Neural cell (in vitro differentiated cells): ENCODE measurements at regions not wholly inside any gene's neighbourhood (a gene's known extent, or its start where the extent isn't known, plus 50 kb on each side); places are given as distances from the start of the nearest gene placed in this dataset.

Source experiments
- H2AFZ ChIP-seq: fragments of 200-600, 300-800 bp; sonication (generic), shearing (Covaris generic); 2 replicates; pipeline ENCODE4 v1.6.0; 2014; ENCODE audit warnings: low read depth, mild to moderate bottlenecking, antibody characterized with exemption, low read length, moderate library complexity
- H3F3A ChIP-seq: fragments of 200-600 bp; shearing (Covaris generic); 2 replicates; pipeline ENCODE4 v1.6.1; 2016; ENCODE audit warnings: mild to moderate bottlenecking, moderate library complexity, mixed read lengths, antibody characterized with exemption, low read length; ENCODE audit not compliant: insufficient read depth, poor library complexity, severe bottlenecking
- H3K27ac ChIP-seq: fragments of 200-600, 300-800 bp; sonication (generic), shearing (Covaris generic); 2 replicates; pipeline ENCODE4 v1.5.1; 2014; ENCODE audit warnings: mild to moderate bottlenecking, low read length, moderate library complexity
- H3K27me3 ChIP-seq: fragments of 300-800, 200-600 bp; sonication (generic), shearing (Covaris generic); 2 replicates; pipeline ENCODE4 v1.6.0; 2014; ENCODE audit warnings: mild to moderate bottlenecking, low read depth, low read length, moderate library complexity; ENCODE audit not compliant: insufficient read depth
- H3K36me3 ChIP-seq: fragments of 300-800, 200-600 bp; sonication (generic), shearing (Covaris generic); 2 replicates; pipeline ENCODE4 v1.5.1; 2014; ENCODE audit warnings: mild to moderate bottlenecking, antibody characterized with exemption, low read length, moderate library complexity; ENCODE audit not compliant: insufficient read depth
- H3K4me2 ChIP-seq: fragments of 300-800, 200-600 bp; sonication (generic), shearing (Covaris generic); 2 replicates; pipeline ENCODE4 v1.6.0; 2014; ENCODE audit warnings: mild to moderate bottlenecking, low read length
- H3K4me3 ChIP-seq: fragments of 300-800, 200-600 bp; sonication (generic), shearing (Covaris generic); 2 replicates; pipeline ENCODE4 v1.5.1; 2014; ENCODE audit warnings: mild to moderate bottlenecking, low read length, moderate library complexity
- H3K79me2 ChIP-seq: fragments of 200-600 bp; shearing (Covaris generic); replicated peaks from 2 replicates; pipeline ENCODE4 v1.6.0; 2014; ENCODE audit warnings: mild to moderate bottlenecking, low read length, moderate library complexity; ENCODE audit not compliant: insufficient read depth
- H3K9ac ChIP-seq: fragments of 300-800, 200-600 bp; sonication (generic), shearing (Covaris generic); 2 replicates; pipeline ENCODE4 v1.6.1; 2016; ENCODE audit warnings: mild to moderate bottlenecking, low read length, mixed read lengths
- H3K9me2 ChIP-seq: fragments of 200-600 bp; shearing (Covaris generic); 2 replicates; pipeline ENCODE4 v1.6.1; 2016; ENCODE audit warnings: mild to moderate bottlenecking, low read length, mixed read lengths; ENCODE audit not compliant: insufficient read depth
- H3K9me3 ChIP-seq: fragments of 200-600, 300-800 bp; sonication (generic), shearing (Covaris generic); 2 replicates; pipeline ENCODE4 v1.6.1; 2016; ENCODE audit warnings: mild to moderate bottlenecking, mixed run types, low read length, moderate library complexity, mixed read lengths
- H4K20me1 ChIP-seq: fragments of 200-600 bp; shearing (Covaris generic); 2 replicates; pipeline ENCODE4 v1.6.1; 2016; ENCODE audit warnings: mild to moderate bottlenecking, mixed run types; ENCODE audit not compliant: insufficient read depth
- EP300 ChIP-seq: fragments of 450-650 bp; conservative IDR thresholded peaks from 2 replicates; pipeline ENCODE4 v1.6.1; 2014; ENCODE audit warnings: antibody characterized with exemption, mild to moderate bottlenecking, moderate library complexity; ENCODE audit not compliant: poor library complexity, severe bottlenecking
- EZH2 ChIP-seq: fragments of 200-600, 300-800 bp; shearing (Covaris generic), sonication (generic); IDR thresholded peaks from 2 replicates; pipeline ENCODE4 v1.6.1; 2014; ENCODE audit warnings: antibody characterized with exemption, low read length, borderline replicate concordance, mild to moderate bottlenecking; ENCODE audit not compliant: insufficient read depth, poor library complexity, severe bottlenecking
- MXI1 ChIP-seq: fragments of 450-650 bp; conservative IDR thresholded peaks from 2 replicates; pipeline ENCODE4 v1.6.1; 2014; ENCODE audit warnings: antibody characterized with exemption, mild to moderate bottlenecking; ENCODE audit not compliant: poor library complexity, severe bottlenecking
- POLR2AphosphoS5 ChIP-seq: IDR thresholded peaks from 2 replicates; pipeline ENCODE4 v1.6.1; 2012
- RAD21 ChIP-seq: fragments of 450-650 bp; conservative IDR thresholded peaks from 2 replicates; pipeline ENCODE4 v1.6.1; 2014; ENCODE audit warnings: antibody characterized with exemption, mild to moderate bottlenecking, moderate library complexity
- SMC3 ChIP-seq: fragments of 450-650 bp; conservative IDR thresholded peaks from 2 replicates; pipeline ENCODE4 v1.6.1; 2014; ENCODE audit warnings: antibody characterized with exemption, mild to moderate bottlenecking, moderate library complexity; ENCODE audit not compliant: poor library complexity
- TAF1 ChIP-seq: IDR thresholded peaks from 2 replicates; pipeline ENCODE4 v1.6.1; 2012; ENCODE audit warnings: low read depth
- TF ChIP-seq, protein P1 (sequence below): IDR thresholded peaks from 2 replicates; pipeline ENCODE4 v1.6.1; 2012; ENCODE audit warnings: borderline replicate concordance
- TF ChIP-seq, protein P2 (sequence below): fragments of 450-650 bp; IDR thresholded peaks from 2 replicates; pipeline ENCODE4 v1.5.1; 2014; ENCODE audit warnings: antibody characterized with exemption, mild to moderate bottlenecking, moderate library complexity; ENCODE audit not compliant: poor library complexity, severe bottlenecking

DNA sequence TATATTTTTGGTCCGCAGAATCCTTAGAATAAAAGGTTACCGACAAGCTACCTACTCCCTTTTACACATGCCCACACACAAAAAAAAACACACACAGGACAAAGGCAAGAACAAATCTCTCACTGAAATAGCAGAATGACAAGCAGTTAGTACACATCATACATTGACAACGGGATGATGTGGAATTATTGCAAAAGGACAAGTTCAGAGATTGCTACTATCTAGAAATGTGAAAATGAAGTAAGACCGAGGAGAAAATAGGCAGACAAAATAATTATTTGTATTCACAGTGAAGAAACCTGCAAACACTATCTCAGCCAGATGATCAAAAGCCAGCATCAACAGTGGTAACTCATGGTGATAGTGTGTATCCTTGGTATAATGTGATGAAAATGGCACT lies 112.2 kb upstream of the C3orf80 start:
- no peaks in the 10 kb centered on the region for H3K9me2 ChIP-seq
- no peak overlapping the region for H3K27ac ChIP-seq
- no peaks in the 10 kb centered on the region for H4K20me1 ChIP-seq
- no peak overlapping the region for H2AFZ ChIP-seq
- no peak overlapping the region for H3K9ac ChIP-seq
- H3K36me3 ChIP-seq: no peaks in the 10 kb centered on the region
- no peaks in the 10 kb centered on the region for H3K9me3 ChIP-seq
- no peaks in the 10 kb centered on the region for H3F3A ChIP-seq
- no peaks in the 10 kb centered on the region for H3K27me3 ChIP-seq
- no peaks in the 10 kb centered on the region for H3K79me2 ChIP-seq
- no peak overlapping the region for H3K4me3 ChIP-seq
- TF ChIP-seq RAD21 (no peak), TAF1 (no peak), EP300 (peak; percentile 12), POLR2AphosphoS5 (no peak), SMC3 (no peak)
- TF ChIP-seq, protein P1, sequence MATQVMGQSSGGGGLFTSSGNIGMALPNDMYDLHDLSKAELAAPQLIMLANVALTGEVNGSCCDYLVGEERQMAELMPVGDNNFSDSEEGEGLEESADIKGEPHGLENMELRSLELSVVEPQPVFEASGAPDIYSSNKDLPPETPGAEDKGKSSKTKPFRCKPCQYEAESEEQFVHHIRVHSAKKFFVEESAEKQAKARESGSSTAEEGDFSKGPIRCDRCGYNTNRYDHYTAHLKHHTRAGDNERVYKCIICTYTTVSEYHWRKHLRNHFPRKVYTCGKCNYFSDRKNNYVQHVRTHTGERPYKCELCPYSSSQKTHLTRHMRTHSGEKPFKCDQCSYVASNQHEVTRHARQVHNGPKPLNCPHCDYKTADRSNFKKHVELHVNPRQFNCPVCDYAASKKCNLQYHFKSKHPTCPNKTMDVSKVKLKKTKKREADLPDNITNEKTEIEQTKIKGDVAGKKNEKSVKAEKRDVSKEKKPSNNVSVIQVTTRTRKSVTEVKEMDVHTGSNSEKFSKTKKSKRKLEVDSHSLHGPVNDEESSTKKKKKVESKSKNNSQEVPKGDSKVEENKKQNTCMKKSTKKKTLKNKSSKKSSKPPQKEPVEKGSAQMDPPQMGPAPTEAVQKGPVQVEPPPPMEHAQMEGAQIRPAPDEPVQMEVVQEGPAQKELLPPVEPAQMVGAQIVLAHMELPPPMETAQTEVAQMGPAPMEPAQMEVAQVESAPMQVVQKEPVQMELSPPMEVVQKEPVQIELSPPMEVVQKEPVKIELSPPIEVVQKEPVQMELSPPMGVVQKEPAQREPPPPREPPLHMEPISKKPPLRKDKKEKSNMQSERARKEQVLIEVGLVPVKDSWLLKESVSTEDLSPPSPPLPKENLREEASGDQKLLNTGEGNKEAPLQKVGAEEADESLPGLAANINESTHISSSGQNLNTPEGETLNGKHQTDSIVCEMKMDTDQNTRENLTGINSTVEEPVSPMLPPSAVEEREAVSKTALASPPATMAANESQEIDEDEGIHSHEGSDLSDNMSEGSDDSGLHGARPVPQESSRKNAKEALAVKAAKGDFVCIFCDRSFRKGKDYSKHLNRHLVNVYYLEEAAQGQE: no peak
- no peak overlapping the region for H3K4me2 ChIP-seq

DNA sequence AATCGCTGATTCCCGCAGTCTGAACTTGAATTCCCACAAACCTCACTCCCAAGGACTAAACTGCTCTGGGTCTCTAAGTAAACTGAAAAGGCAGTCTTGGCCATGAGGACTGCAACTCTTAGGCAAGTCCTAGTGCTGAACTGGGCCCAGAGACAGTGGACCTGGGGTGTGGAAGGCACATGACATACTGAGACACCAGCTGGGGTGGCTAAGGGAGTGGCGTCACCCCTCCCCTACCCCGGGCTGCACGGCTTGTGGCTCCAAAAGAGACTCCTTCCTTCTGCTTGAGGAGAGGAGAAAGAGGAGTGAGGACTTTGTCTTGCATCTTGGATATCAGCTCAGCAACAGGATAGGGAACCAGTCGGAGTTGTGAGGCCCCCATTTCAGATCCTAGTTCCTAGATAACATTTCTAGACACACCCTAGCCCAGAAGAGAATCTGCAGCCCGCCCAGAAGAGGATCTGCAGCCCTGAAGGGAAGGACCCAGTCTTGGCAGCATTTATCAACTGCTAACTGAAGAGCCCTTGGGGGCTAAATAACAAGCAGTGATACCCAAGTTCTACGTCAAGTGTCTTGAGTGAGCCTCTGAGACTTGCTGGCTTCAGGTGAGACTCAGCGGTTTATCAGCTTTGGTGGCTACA lies 110.7 kb upstream of the C3orf80 start:
- TF ChIP-seq SMC3 (no peak), MXI1 (no peak), EZH2 (no peak), POLR2AphosphoS5 (no peak), EP300 (no peak), RAD21 (no peak), TAF1 (no peak)
- TF ChIP-seq, protein P2, sequence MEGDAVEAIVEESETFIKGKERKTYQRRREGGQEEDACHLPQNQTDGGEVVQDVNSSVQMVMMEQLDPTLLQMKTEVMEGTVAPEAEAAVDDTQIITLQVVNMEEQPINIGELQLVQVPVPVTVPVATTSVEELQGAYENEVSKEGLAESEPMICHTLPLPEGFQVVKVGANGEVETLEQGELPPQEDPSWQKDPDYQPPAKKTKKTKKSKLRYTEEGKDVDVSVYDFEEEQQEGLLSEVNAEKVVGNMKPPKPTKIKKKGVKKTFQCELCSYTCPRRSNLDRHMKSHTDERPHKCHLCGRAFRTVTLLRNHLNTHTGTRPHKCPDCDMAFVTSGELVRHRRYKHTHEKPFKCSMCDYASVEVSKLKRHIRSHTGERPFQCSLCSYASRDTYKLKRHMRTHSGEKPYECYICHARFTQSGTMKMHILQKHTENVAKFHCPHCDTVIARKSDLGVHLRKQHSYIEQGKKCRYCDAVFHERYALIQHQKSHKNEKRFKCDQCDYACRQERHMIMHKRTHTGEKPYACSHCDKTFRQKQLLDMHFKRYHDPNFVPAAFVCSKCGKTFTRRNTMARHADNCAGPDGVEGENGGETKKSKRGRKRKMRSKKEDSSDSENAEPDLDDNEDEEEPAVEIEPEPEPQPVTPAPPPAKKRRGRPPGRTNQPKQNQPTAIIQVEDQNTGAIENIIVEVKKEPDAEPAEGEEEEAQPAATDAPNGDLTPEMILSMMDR: no peak
- TF ChIP-seq, protein P1: no peak
- H3K79me2 ChIP-seq: no peaks in the 10 kb centered on the region
- H3K27ac ChIP-seq: no peak overlapping the region

More for the DNA sequence above, 110.7 kb upstream of the C3orf80 start:
- no peaks in the 10 kb centered on the region for H3K27me3 ChIP-seq
- H3K4me2 ChIP-seq: no peak overlapping the region
- H3K4me3 ChIP-seq: no peak overlapping the region
- no peaks in the 10 kb centered on the region for H3K9me2 ChIP-seq
- no peak overlapping the region for H3K9ac ChIP-seq
- H3K36me3 ChIP-seq: no peaks in the 10 kb centered on the region
- H3K9me3 ChIP-seq: no peaks in the 10 kb centered on the region
- no peaks in the 10 kb centered on the region for H4K20me1 ChIP-seq
- H3F3A ChIP-seq: no peaks in the 10 kb centered on the region
- H2AFZ ChIP-seq: no peak overlapping the region
